MM.1S (cell line): ENCODE measurements at regions not wholly inside any gene's neighbourhood (a gene's known extent, or its start where the extent isn't known, plus 50 kb on each side); places are given as distances from the start of the nearest gene placed in this dataset.

Experiments
- DNase-seq: peaks from one replicate; pipeline ENCODE4 v3.0.0-alpha.2; 2015
- H2AFZ ChIP-seq: fragments of 300-600 bp; sonication (generic); 2 replicates; pipeline ENCODE4 v1.6.0; 2016; ENCODE audit warnings: antibody characterized with exemption, low read length
- H3F3A ChIP-seq: fragments of 300-600 bp; sonication (generic); 2 replicates; pipeline ENCODE4 v1.6.1; 2016; ENCODE audit warnings: mild to moderate bottlenecking, antibody characterized with exemption, low read length, moderate library complexity, mixed read lengths; ENCODE audit not compliant: insufficient read depth
- H3K27ac ChIP-seq: fragments of 300-600 bp; sonication (generic); 2 replicates; pipeline ENCODE4 v1.5.1; 2016; ENCODE audit warnings: mild to moderate bottlenecking, low read length
- H3K27me3 ChIP-seq: fragments of 300-600 bp; sonication (generic); replicated peaks from 2 replicates; pipeline ENCODE4 v1.6.0; 2016; ENCODE audit warnings: low read length; ENCODE audit not compliant: insufficient read depth
- H3K36me3 ChIP-seq: fragments of 300-600 bp; sonication (generic); replicated peaks from 2 replicates; pipeline ENCODE4 v1.6.1; 2016; ENCODE audit warnings: mild to moderate bottlenecking, low read length, mixed read lengths; ENCODE audit not compliant: insufficient read depth
- H3K4me1 ChIP-seq: fragments of 300-600 bp; sonication (generic); 2 replicates; pipeline ENCODE4 v1.6.1; 2016; ENCODE audit warnings: low read length, mixed read lengths
- H3K4me2 ChIP-seq: fragments of 300-600 bp; sonication (generic); 2 replicates; pipeline ENCODE4 v1.6.0; 2016; ENCODE audit warnings: low read depth, low read length
- H3K4me3 ChIP-seq: fragments of 300-600 bp; sonication (generic); 2 replicates; pipeline ENCODE4 v1.5.1; 2016; ENCODE audit warnings: low read length, mixed read lengths
- H3K79me2 ChIP-seq: fragments of 300-600 bp; sonication (generic); 2 replicates; pipeline ENCODE4 v1.6.1; 2016; ENCODE audit warnings: mixed run types, low read length, mixed read lengths
- H3K9ac ChIP-seq: fragments of 300-600 bp; sonication (generic); 2 replicates; pipeline ENCODE4 v1.6.1; 2016; ENCODE audit warnings: low read length, mixed read lengths
- H3K9me2 ChIP-seq: fragments of 300-600 bp; sonication (generic); replicated peaks from 2 replicates; pipeline ENCODE4 v1.6.1; 2016; ENCODE audit warnings: mild to moderate bottlenecking, low read length, mixed read lengths; ENCODE audit not compliant: insufficient read depth
- H3K9me3 ChIP-seq: fragments of 300-600 bp; sonication (generic); replicated peaks from 2 replicates; pipeline ENCODE4 v1.6.1; 2016; ENCODE audit warnings: mild to moderate bottlenecking, low read length, mixed read lengths; ENCODE audit not compliant: insufficient read depth
- H4K20me1 ChIP-seq: fragments of 300-600 bp; sonication (generic); 2 replicates; pipeline ENCODE4 v1.6.1; 2016; ENCODE audit warnings: mild to moderate bottlenecking, low read length, moderate library complexity, mixed read lengths; ENCODE audit not compliant: insufficient read depth
- EZH2 ChIP-seq: fragments of 300-600 bp; sonication (generic); optimal IDR thresholded peaks from 2 replicates; pipeline ENCODE3; 2017; ENCODE audit warnings: low read depth, mild to moderate bottlenecking, antibody characterized with exemption, low read length, mixed read lengths
- EZH2phosphoT487 ChIP-seq: fragments of 300-600 bp; sonication (generic); IDR thresholded peaks from 2 replicates; pipeline ENCODE4 v1.6.1; 2018; ENCODE audit warnings: antibody characterized with exemption, low read length
- TF ChIP-seq, protein P1 (sequence below): fragments of 300-600 bp; sonication (generic); IDR thresholded peaks from 2 replicates; pipeline ENCODE4 v1.5.1; 2016; ENCODE audit warnings: antibody characterized with exemption, low read length, mixed read lengths

DNA sequence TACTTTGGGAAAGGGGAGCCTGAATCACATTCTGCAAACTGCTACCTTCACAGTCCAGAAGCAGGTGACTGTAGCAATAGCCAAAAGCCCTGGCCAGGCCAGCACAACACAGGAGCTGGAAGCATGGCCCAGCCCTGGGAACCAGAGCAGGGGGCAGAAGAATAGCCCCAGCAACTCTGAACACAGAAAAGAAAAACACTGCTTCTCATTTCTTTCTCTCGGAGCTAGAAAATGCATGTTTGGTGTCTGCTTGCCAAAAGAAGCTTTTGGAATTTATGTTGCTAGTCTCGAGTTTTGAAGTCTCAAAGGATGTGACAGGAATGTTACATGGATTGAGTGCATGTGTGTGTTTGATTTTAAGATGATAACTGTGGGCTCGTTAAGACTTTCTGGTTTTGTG lies 79.8 kb upstream of the SCAF8 start:
- Histone ChIP-seq H3F3A (no peaks in the 10 kb centered on the region), H3K9me2 (no peaks in the 10 kb centered on the region), H3K36me3 (no peaks in the 10 kb centered on the region), H3K4me3 (no peak overlapping the region), H3K4me1 (no peaks in the 10 kb centered on the region), H3K9me3 (no peaks in the 10 kb centered on the region), H2AFZ (no peak overlapping the region), H3K4me2 (no peak overlapping the region), H3K27me3 (no peaks in the 10 kb centered on the region), H3K27ac (no peak overlapping the region), H3K9ac (no peak overlapping the region), H3K79me2 (no peaks in the 10 kb centered on the region), H4K20me1 (no peaks in the 10 kb centered on the region)
- TF ChIP-seq, protein P1, sequence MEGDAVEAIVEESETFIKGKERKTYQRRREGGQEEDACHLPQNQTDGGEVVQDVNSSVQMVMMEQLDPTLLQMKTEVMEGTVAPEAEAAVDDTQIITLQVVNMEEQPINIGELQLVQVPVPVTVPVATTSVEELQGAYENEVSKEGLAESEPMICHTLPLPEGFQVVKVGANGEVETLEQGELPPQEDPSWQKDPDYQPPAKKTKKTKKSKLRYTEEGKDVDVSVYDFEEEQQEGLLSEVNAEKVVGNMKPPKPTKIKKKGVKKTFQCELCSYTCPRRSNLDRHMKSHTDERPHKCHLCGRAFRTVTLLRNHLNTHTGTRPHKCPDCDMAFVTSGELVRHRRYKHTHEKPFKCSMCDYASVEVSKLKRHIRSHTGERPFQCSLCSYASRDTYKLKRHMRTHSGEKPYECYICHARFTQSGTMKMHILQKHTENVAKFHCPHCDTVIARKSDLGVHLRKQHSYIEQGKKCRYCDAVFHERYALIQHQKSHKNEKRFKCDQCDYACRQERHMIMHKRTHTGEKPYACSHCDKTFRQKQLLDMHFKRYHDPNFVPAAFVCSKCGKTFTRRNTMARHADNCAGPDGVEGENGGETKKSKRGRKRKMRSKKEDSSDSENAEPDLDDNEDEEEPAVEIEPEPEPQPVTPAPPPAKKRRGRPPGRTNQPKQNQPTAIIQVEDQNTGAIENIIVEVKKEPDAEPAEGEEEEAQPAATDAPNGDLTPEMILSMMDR: no peak
- no peak for DNase-seq

DNA sequence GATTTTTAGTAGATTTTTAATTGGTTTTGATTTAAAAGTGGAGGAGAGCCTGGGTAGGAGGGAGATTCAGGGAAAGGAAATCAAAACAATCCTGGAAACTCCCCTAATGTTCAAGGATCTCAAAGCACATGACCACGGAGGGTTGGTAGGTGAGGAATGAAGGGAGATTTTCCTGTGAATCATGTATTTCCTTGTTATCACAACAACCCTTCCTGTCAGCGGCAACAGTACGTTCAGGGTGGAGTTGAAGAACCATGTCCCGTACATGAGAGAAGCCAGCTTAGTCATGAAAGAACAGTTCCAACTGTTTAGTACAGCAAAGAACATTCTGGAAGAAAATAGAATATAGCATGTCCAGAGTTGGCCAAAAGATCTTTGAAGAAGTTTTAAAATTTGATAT lies 79.4 kb upstream of the SCAF8 start:
- H3K27ac ChIP-seq: no peak overlapping the region
- H3K9ac ChIP-seq: no peak overlapping the region
- no peaks in the 10 kb centered on the region for H4K20me1 ChIP-seq
- no peak overlapping the region for H3K4me2 ChIP-seq
- H3K4me3 ChIP-seq: no peak overlapping the region
- no peaks in the 10 kb centered on the region for H3K27me3 ChIP-seq
- H3K4me1 ChIP-seq: no peaks in the 10 kb centered on the region
- DNase-seq: no peak
- H3F3A ChIP-seq: no peaks in the 10 kb centered on the region
- H3K9me2 ChIP-seq: no peaks in the 10 kb centered on the region
- H3K79me2 ChIP-seq: no peaks in the 10 kb centered on the region
- H3K36me3 ChIP-seq: no peaks in the 10 kb centered on the region
- H3K9me3 ChIP-seq: no peaks in the 10 kb centered on the region
- TF ChIP-seq EZH2 (no peak), EZH2phosphoT487 (no peak)
- TF ChIP-seq, protein P1: no peak
- no peak overlapping the region for H2AFZ ChIP-seq

DNA sequence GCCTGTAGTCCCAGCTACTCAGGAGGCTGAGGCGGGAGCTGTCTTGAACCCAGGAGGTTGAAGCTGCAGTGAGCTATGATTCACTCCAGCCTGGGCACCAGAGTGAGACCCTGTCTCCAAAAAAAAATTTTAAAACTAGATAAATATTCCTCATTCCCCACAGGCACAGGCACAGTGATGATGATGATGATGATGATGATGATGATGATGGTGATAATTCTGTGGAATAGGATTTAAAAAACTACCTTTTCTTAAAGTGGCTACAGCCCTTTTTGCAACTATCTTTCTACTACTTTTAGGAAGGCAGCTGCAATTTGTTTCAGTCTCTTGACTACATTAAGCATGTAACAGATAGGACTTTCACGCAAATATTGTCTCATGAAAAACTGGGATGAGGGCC lies 76.6 kb upstream of the SCAF8 start:
- Histone ChIP-seq H2AFZ (no peak overlapping the region), H3K27ac (no peak overlapping the region), H3K27me3 (no peaks in the 10 kb centered on the region)

More for the DNA sequence above, 76.6 kb upstream of the SCAF8 start:
- Histone ChIP-seq H3K4me2 (no peak overlapping the region), H3K79me2 (no peaks in the 10 kb centered on the region), H3F3A (no peaks in the 10 kb centered on the region), H3K9me3 (no peaks in the 10 kb centered on the region), H3K36me3 (no peaks in the 10 kb centered on the region), H3K9ac (no peak overlapping the region), H4K20me1 (no peaks in the 10 kb centered on the region), H3K4me1 (no peaks in the 10 kb centered on the region), H3K4me3 (no peak overlapping the region), H3K9me2 (no peaks in the 10 kb centered on the region)
- TF ChIP-seq EZH2 (no peak), EZH2phosphoT487 (no peak)
- TF ChIP-seq, protein P1: no peak
- DNase-seq: no peak
